GM12878 (cell line): ENCODE measurements at regions not wholly inside any gene's neighbourhood (a gene's known extent, or its start where the extent isn't known, plus 50 kb on each side); places are given as distances from the start of the nearest gene placed in this dataset.

Source experiments
- ATAC-seq: fragments of 200-7000 bp; cut with Tn5 transposase; 3 replicates; pipeline ENCODE4 v1.9.1; 2020; ENCODE audit warnings: mild to moderate bottlenecking, moderate library complexity
- BruUV-seq: library from RNA; stranded (reverse); fragments of 400-500 nt; replicated peaks from 2 replicates; lab custom pipeline; 2021; lab: Mats Ljungman, UMichigan
- CTCF ChIA-PET: fragments of 300-600 bp; sonication (Branson Sonifier 250); formaldehyde crosslinking; extraction: SDS; loops from one replicate; lab custom pipeline; 2021; ENCODE audit warnings: inconsistent platforms; lab: Yijun Ruan, JAX
- POLR2A ChIA-PET: fragments of 350-600 bp; formaldehyde crosslinking; extraction: SDS; loops from one replicate; lab custom pipeline; 2021; ENCODE audit warnings: inconsistent platforms; lab: Charles Lee
- RAD21 ChIA-PET: fragments of 300-600 bp; sonication (Branson Sonifier 250); formaldehyde crosslinking; loops from one replicate; lab custom pipeline; 2023; ENCODE audit warnings: antibody characterized with exemption; ENCODE audit not compliant: unreplicated experiment; lab: Charles Lee
- SMC1A ChIA-PET: fragments of 300-600 bp; sonication (Branson Sonifier 250); formaldehyde crosslinking; loops from one replicate; lab custom pipeline; 2023; ENCODE audit not compliant: unreplicated experiment, uncharacterized antibody; lab: Charles Lee
- DNase-seq: peaks from one replicate; pipeline ENCODE4 v3.0.0-alpha.2; 2011; ENCODE audit warnings: low read depth, low spot score
- FAIRE-seq: peaks from 3 replicates; lab custom pipeline; 2011; peaks lifted over from hg19 to GRCh38; lab: Jason Lieb, UNC
- H2AFZ ChIP-seq: 2 replicates; pipeline ENCODE4 v1.6.0; 2011; ENCODE audit warnings: low read depth, low read length, control low read depth; ENCODE audit not compliant: control insufficient read depth
- H3K27ac ChIP-seq: 2 replicates; pipeline ENCODE4 v1.5.1; 2011; ENCODE audit warnings: control low read depth; ENCODE audit not compliant: control insufficient read depth, insufficient read depth
- H3K27me3 ChIP-seq, 2 experiments: replicated peaks in 1 of 2; 2 replicates each; pipeline versions ENCODE4 v1.6.0 to v1.6.1; 2011; ENCODE audit warnings: low read length in 1 of 2; ENCODE audit not compliant: control insufficient read depth in 2 of 2, insufficient read depth in 2 of 2
- H3K36me3 ChIP-seq, 2 experiments: 2 replicates each; pipeline ENCODE4 v1.5.1; 2011; ENCODE audit warnings: low read length in 1 of 2; ENCODE audit not compliant: control insufficient read depth in 2 of 2, insufficient read depth in 2 of 2
- H3K4me1 ChIP-seq: 2 replicates; pipeline ENCODE4 v1.6.1; 2011; ENCODE audit warnings: mild to moderate bottlenecking, low read length, moderate library complexity, mixed read lengths; ENCODE audit not compliant: control insufficient read depth, insufficient read depth
- H3K4me2 ChIP-seq: 2 replicates; pipeline ENCODE4 v1.6.0; 2011; ENCODE audit warnings: control low read depth; ENCODE audit not compliant: control insufficient read depth, insufficient read depth
- H3K4me3 ChIP-seq: fragments of 200-600 bp; sonication (generic); 2 replicates; pipeline ENCODE4 v1.5.1; 2016
- H3K79me2 ChIP-seq: 2 replicates; pipeline ENCODE4 v1.6.0; 2011; ENCODE audit warnings: low read length; ENCODE audit not compliant: control insufficient read depth, insufficient read depth
- H3K9ac ChIP-seq: 2 replicates; pipeline ENCODE4 v1.8.0; 2011; ENCODE audit warnings: low read length, control low read depth, mixed read lengths; ENCODE audit not compliant: control insufficient read depth, insufficient read depth
- H3K9me3 ChIP-seq: replicated peaks from 3 replicates; pipeline ENCODE4 v1.5.1; 2011; ENCODE audit warnings: mild to moderate bottlenecking, low read length; ENCODE audit not compliant: control insufficient read depth, insufficient read depth
- H4K20me1 ChIP-seq: 2 replicates; pipeline ENCODE4 v1.6.0; 2011; ENCODE audit not compliant: control insufficient read depth, insufficient read depth
- ASH2L ChIP-seq: fragments of 300-600, 200-600 bp; sonication (generic); IDR thresholded peaks from 2 replicates; pipeline ENCODE4 v1.6.1; 2017; ENCODE audit warnings: low read depth, mild to moderate bottlenecking, borderline replicate concordance
- ATF7 ChIP-seq: fragments of 450-650 bp; IDR thresholded peaks from 2 replicates; pipeline ENCODE4 v1.6.1; 2016; ENCODE audit warnings: low read depth, mild to moderate bottlenecking
- DPF2 ChIP-seq: fragments of 450-650 bp; IDR thresholded peaks from 2 replicates; pipeline ENCODE4 v1.6.1; 2017; ENCODE audit warnings: mild to moderate bottlenecking
- HCFC1 ChIP-seq: fragments of 150-350 bp; IDR thresholded peaks from 2 replicates; pipeline ENCODE4 v1.6.1; 2014; ENCODE audit warnings: low read length
- JUND ChIP-seq: IDR thresholded peaks from 2 replicates; pipeline ENCODE4 v1.6.1; 2012; ENCODE audit warnings: low read depth, mild to moderate bottlenecking, low read length, improper control_type of control experiment, moderate library complexity
- KAT2A ChIP-seq: conservative IDR thresholded peaks from 2 replicates; pipeline ENCODE4 v1.6.1; 2011; ENCODE audit warnings: low read depth, low read length; ENCODE audit not compliant: control insufficient read depth
- NR2F1 ChIP-seq: fragments of 450-650 bp; conservative IDR thresholded peaks from 2 replicates; pipeline ENCODE4 v1.6.1; 2017; ENCODE audit warnings: mild to moderate bottlenecking
- POLR2AphosphoS5 ChIP-seq: IDR thresholded peaks from 2 replicates; pipeline ENCODE4 v1.6.1; 2011; ENCODE audit warnings: mild to moderate bottlenecking, low read length, inconsistent platforms
- RAD51 ChIP-seq: fragments of 450-650 bp; IDR thresholded peaks from 2 replicates; pipeline ENCODE4 v1.6.1; 2016; ENCODE audit warnings: moderate library complexity, mild to moderate bottlenecking, inconsistent platforms
- SP1 ChIP-seq: IDR thresholded peaks from one replicate; pipeline ENCODE4 v1.6.1; 2011; ENCODE audit warnings: low read depth, low read length
- ZNF592 ChIP-seq: fragments of 450-650 bp; IDR thresholded peaks from 2 replicates; pipeline ENCODE4 v1.6.1; 2017; ENCODE audit warnings: mild to moderate bottlenecking, moderate library complexity
- ZNF622 ChIP-seq: fragments of 450-650 bp; IDR thresholded peaks from 2 replicates; pipeline ENCODE4 v1.6.1; 2017; ENCODE audit warnings: mild to moderate bottlenecking, inconsistent platforms
- WGBS: methylation state at CpG from one replicate; pipeline ENCODE4 v1.1.6; 2016; ENCODE audit warnings: low lambda C conversion rate; ENCODE audit not compliant: insufficient replicate concordance, insufficient coverage; ENCODE audit errors: missing lambda C conversion rate; 5-methylcytosine and 5-hydroxymethylcytosine counted together
- in situ Hi-C: fragments of 300-500 bp; cut with MboI; formaldehyde crosslinking; loops from 9 replicates; pipeline ENCODE4 v1.14.3; 2018; ENCODE audit warnings: mixed read lengths
- intact Hi-C: fragments of 100-400 bp; cut with micrococcal nuclease; formaldehyde crosslinking; loops from one replicate; pipeline ENCODE4 v1.14.2; 2022; ENCODE audit not compliant: unreplicated experiment
- TF ChIP-seq, protein P1 (sequence below): IDR thresholded peaks from 2 replicates; pipeline ENCODE4 v1.6.1; 2011; ENCODE audit warnings: low read depth, low read length, improper control_type of control experiment, borderline replicate concordance

DNA sequence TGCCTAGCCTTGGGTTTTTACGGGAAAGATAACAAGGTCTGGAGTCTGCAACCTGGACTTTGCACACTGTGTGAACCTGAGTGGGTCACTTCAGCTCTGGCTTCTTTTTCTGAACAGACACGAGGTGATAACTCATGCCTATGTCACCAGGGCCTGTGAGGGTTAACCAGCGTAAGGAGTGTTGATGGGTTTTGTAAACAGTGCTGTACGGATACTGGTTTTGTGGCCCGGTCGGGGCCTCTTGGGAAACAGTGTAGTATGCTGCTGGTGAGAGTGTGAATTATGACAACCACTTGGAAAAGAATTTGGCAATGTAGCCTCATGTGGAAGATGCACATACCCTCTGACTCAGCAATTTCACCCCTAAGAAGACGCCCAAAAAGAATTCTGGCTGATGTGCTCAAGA, 266.8 kb downstream of the MN1 start:
- H2AFZ ChIP-seq, result no peak overlapping the region
- RAD21 ChIA-PET, result no interaction called here
- H3K9ac ChIP-seq, result no peak overlapping the region
- no TSS peak for BruUV-seq
- POLR2A ChIA-PET, result no interaction called here
- H3K4me2 ChIP-seq, result no peak overlapping the region
- CTCF ChIA-PET, result no interaction called here
- H3K9me3 ChIP-seq, result no peaks in the 10 kb centered on the region
- no peak overlapping the region for H3K4me3 ChIP-seq
- in situ Hi-C loops (no loop called here), intact Hi-C loops (no loop called here)
- SMC1A ChIA-PET, result no interaction called here
- ATAC-seq (no peak), DNase-seq (no peak), FAIRE-seq (no peak)
- no peaks in the 10 kb centered on the region for H3K27me3 ChIP-seq
- H3K4me1 ChIP-seq, result no peaks in the 10 kb centered on the region
- no peaks in the 10 kb centered on the region for H4K20me1 ChIP-seq
- no peaks in the 10 kb centered on the region for H3K79me2 ChIP-seq
- no peaks in the 10 kb centered on the region for H3K36me3 ChIP-seq
- no peak overlapping the region for H3K27ac ChIP-seq
- WGBS, result 4% methylated on average over 7 of the region's 7 CpGs
- no peak for TF ChIP-seq POLR2AphosphoS5
- TF ChIP-seq ZNF622, result no peak
- TF ChIP-seq SP1, result no peak
- no peak for TF ChIP-seq ZNF592
- TF ChIP-seq, protein P1, sequence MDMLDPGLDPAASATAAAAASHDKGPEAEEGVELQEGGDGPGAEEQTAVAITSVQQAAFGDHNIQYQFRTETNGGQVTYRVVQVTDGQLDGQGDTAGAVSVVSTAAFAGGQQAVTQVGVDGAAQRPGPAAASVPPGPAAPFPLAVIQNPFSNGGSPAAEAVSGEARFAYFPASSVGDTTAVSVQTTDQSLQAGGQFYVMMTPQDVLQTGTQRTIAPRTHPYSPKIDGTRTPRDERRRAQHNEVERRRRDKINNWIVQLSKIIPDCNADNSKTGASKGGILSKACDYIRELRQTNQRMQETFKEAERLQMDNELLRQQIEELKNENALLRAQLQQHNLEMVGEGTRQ, result no peak
- no peak for TF ChIP-seq RAD51
- no peak for TF ChIP-seq ASH2L
- no peak for TF ChIP-seq KAT2A
- TF ChIP-seq ATF7, result no peak
- TF ChIP-seq NR2F1, result no peak
- TF ChIP-seq HCFC1, result no peak
- TF ChIP-seq DPF2, result no peak
- no peak for TF ChIP-seq JUND
- TF ChIP-seq, all 136 proteins: peak for 0
